Suprapubic skin (tissue), 4 donors: ENCODE measurements at regions not wholly inside any gene's neighbourhood (a gene's known extent, or its start where the extent isn't known, plus 50 kb on each side); places are given as distances from the start of the nearest gene placed in this dataset.

Experiments used
- DNase-seq, 2 donors: peaks; one replicate each; pipeline ENCODE4 v3.0.0-alpha.2; 2019; ENCODE audit warnings: low spot score in 2 of 2
- H3K27ac ChIP-seq: fragments of 200-600 bp; sonication (generic); one replicate; pipeline ENCODE4 v1.5.1; 2019
- H3K27me3 ChIP-seq: fragments of 200-600 bp; sonication (generic); one replicate; pipeline ENCODE4 v1.5.1; 2019
- H3K36me3 ChIP-seq: fragments of 200-600 bp; sonication (generic); one replicate; pipeline ENCODE4 v1.5.1; 2019
- H3K4me1 ChIP-seq: fragments of 200-600 bp; sonication (generic); one replicate; pipeline ENCODE4 v1.5.1; 2019
- H3K4me3 ChIP-seq: fragments of 200-600 bp; sonication (generic); one replicate; pipeline ENCODE4 v1.5.1; 2019; ENCODE audit warnings: mild to moderate bottlenecking
- H3K9me3 ChIP-seq: fragments of 200-600 bp; sonication (generic); one replicate; pipeline ENCODE4 v1.5.1; 2019
- CTCF ChIP-seq, 2 donors: fragments of 200-600 bp in 1 of 2; fragments of 450-650 bp in 1 of 2; sonication (generic) in 1 of 2; IDR thresholded peaks; one replicate each; pipeline ENCODE4 v1.5.1; 2016 to 2019; ENCODE audit warnings: antibody characterized with exemption in 2 of 2, mild to moderate bottlenecking in 1 of 2, moderate library complexity in 1 of 2
- EP300 ChIP-seq: sonication (generic); formaldehyde crosslinking; IDR thresholded peaks from one replicate; pipeline ENCODE4 v1.6.1; 2017; ENCODE audit warnings: antibody characterized with exemption
- POLR2A ChIP-seq, 2 donors: fragments of 450-650 bp; IDR thresholded peaks; one replicate each; pipeline ENCODE4 v1.6.1; 2017; ENCODE audit warnings: antibody characterized with exemption in 2 of 2, mild to moderate bottlenecking in 2 of 2, moderate library complexity in 2 of 2
- POLR2AphosphoS5 ChIP-seq, 3 donors: sonication (generic); formaldehyde crosslinking; IDR thresholded peaks; one replicate each; pipeline ENCODE4 v1.6.1; 2017; ENCODE audit warnings: antibody characterized with exemption in 3 of 3
- WGBS: methylation state at CpG from one replicate; pipeline ENCODE4 v1.1.5; 2018; 5-methylcytosine and 5-hydroxymethylcytosine counted together

GRCh38 chr6:33947047-33947446, 143.2 kb upstream of the MLN start:
- H3K27ac ChIP-seq: no peak overlapping the region
- no peak overlapping the region for H3K4me3 ChIP-seq
- TF ChIP-seq POLR2AphosphoS5 (IDR thresholded peaks at IDR 0.05) (no peak), POLR2A (IDR thresholded peaks at IDR 0.05) (no peak), CTCF (IDR thresholded peaks at IDR 0.05) (no peak), EP300 (no peak)
- no peaks in the 10 kb centered on the region for H3K36me3 ChIP-seq
- WGBS: 85% methylated on average over 4 of the region's 4 CpGs
- peaks cover 3% of the 10 kb centered on the region for H3K27me3 ChIP-seq
- H3K4me1 ChIP-seq: no peaks in the 10 kb centered on the region
- no peaks in the 10 kb centered on the region for H3K9me3 ChIP-seq
- DNase-seq: no peak

DNA sequence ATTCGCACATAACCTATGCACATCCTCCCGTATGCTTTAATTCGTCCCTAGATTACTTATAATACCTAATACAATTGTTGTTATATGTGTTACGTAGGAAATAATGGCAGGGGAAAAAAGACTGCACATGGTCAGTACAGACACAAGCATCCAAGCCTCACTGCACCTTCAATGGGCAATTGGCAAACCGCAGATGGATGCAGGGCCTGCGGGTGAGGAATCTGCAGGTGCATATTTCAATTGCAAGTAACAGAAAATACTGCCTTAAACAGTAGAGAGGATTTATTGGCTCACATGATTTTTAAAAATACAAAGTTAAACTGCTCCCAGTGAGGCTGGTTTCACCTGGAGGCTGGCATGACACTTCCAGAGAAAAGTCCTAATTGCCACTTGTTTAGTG, 142.1 kb upstream of the MLN start:
- Histone ChIP-seq H3K4me1 (no peaks in the 10 kb centered on the region), H3K27ac (no peak overlapping the region), H3K9me3 (no peaks in the 10 kb centered on the region), H3K27me3 (peaks cover 3% of the 10 kb centered on the region), H3K36me3 (no peaks in the 10 kb centered on the region), H3K4me3 (no peak overlapping the region)
- TF ChIP-seq POLR2AphosphoS5 (IDR thresholded peaks at IDR 0.05): no peak
- no peak for TF ChIP-seq CTCF (IDR thresholded peaks at IDR 0.05)
- TF ChIP-seq POLR2A (IDR thresholded peaks at IDR 0.05): no peak
- no peak for TF ChIP-seq EP300
- 96% methylated on average over 6 of the region's 6 CpGs for WGBS
- DNase-seq: no peak

- Histone ChIP-seq H3K36me3 (no peaks in the 10 kb centered on the region), H3K27ac (no peak overlapping the region), H3K4me1 (no peaks in the 10 kb centered on the region), H3K27me3 (peaks cover under 1% of the 10 kb centered on the region), H3K9me3 (no peaks in the 10 kb centered on the region), H3K4me3 (no peak overlapping the region)
- WGBS: 84% methylated on average over 22 of the region's 22 CpGs
- TF ChIP-seq POLR2A (IDR thresholded peaks at IDR 0.05) (no peak), POLR2AphosphoS5 (IDR thresholded peaks at IDR 0.05) (no peak), CTCF (IDR thresholded peaks at IDR 0.05) (no peak), EP300 (no peak)
- DNase-seq: no peak
Observed at GRCh38 chr6:33944686-33945411, 141.0 kb upstream of the MLN start.

GRCh38 chr6:33936886-33937285, 133.1 kb upstream of the MLN start:
- DNase-seq: no peak
- peaks cover 4% of the 10 kb centered on the region for H3K27me3 ChIP-seq
- TF ChIP-seq POLR2AphosphoS5 (IDR thresholded peaks at IDR 0.05): no peak
- no peak for TF ChIP-seq EP300
- no peak for TF ChIP-seq POLR2A (IDR thresholded peaks at IDR 0.05)
- TF ChIP-seq CTCF (IDR thresholded peaks at IDR 0.05): no peak
- no peak overlapping the region for H3K4me3 ChIP-seq
- no peaks in the 10 kb centered on the region for H3K9me3 ChIP-seq
- H3K36me3 ChIP-seq: no peaks in the 10 kb centered on the region
- 63% methylated on average over 1 of the region's 1 CpG for WGBS
- no peaks in the 10 kb centered on the region for H3K4me1 ChIP-seq
- no peak overlapping the region for H3K27ac ChIP-seq

- Histone ChIP-seq H3K9me3 (no peaks in the 10 kb centered on the region), H3K4me1 (no peaks in the 10 kb centered on the region), H3K27me3 (peaks cover 4% of the 10 kb centered on the region), H3K27ac (no peak overlapping the region), H3K4me3 (no peak overlapping the region), H3K36me3 (no peaks in the 10 kb centered on the region)
- TF ChIP-seq POLR2A (IDR thresholded peaks at IDR 0.05): no peak
- no peak for TF ChIP-seq EP300
- no peak for TF ChIP-seq POLR2AphosphoS5 (IDR thresholded peaks at IDR 0.05)
- TF ChIP-seq CTCF (IDR thresholded peaks at IDR 0.05): no peak
- DNase-seq: no peak
- 79% methylated on average over 14 of the region's 15 CpGs for WGBS
Observed at GRCh38 chr6:33935439-33936080, 131.8 kb upstream of the MLN start.
